WTC11 (cell line): ENCODE measurements at regions not wholly inside any gene's neighbourhood (a gene's known extent, or its start where the extent isn't known, plus 50 kb on each side); places are given as distances from the start of the nearest gene placed in this dataset.

Experiments used
- ELF4 ChIP-seq: sonication (generic); formaldehyde crosslinking; IDR thresholded peaks from 2 replicates; pipeline ENCODE4 v1.8.1; 2022; ENCODE audit warnings: low read depth, mild to moderate bottlenecking, moderate library complexity, missing genetic modification reagents
- NFYB ChIP-seq: sonication (generic); formaldehyde crosslinking; conservative IDR thresholded peaks from 2 replicates; pipeline ENCODE4 v1.8.0; 2022; ENCODE audit warnings: low read depth, missing genetic modification reagents
- SMAD4 ChIP-seq: sonication (generic); formaldehyde crosslinking; IDR thresholded peaks from 2 replicates; pipeline ENCODE4 v1.8.0; 2022; ENCODE audit warnings: mild to moderate bottlenecking, missing genetic modification reagents
- SP1 ChIP-seq: sonication (generic); formaldehyde crosslinking; conservative IDR thresholded peaks from 2 replicates; pipeline ENCODE4 v1.8.1; 2022; ENCODE audit warnings: missing genetic modification reagents
- TCF7 ChIP-seq: sonication (generic); formaldehyde crosslinking; IDR thresholded peaks from 2 replicates; pipeline ENCODE4 v1.8.0; 2022; ENCODE audit warnings: mild to moderate bottlenecking, low read depth, missing genetic modification reagents, moderate library complexity
- TF ChIP-seq, protein P1 (sequence below): fragments of 200-600 bp; IDR thresholded peaks from 2 replicates; pipeline ENCODE4 v1.8.0; 2022; ENCODE audit warnings: antibody characterized with exemption
- TF ChIP-seq, protein P2 (sequence below): sonication (generic); formaldehyde crosslinking; IDR thresholded peaks from 2 replicates; pipeline ENCODE4 v1.8.0; 2022; ENCODE audit warnings: mild to moderate bottlenecking, missing genetic modification reagents
- TF ChIP-seq, protein P3 (sequence below): sonication (generic); formaldehyde crosslinking; IDR thresholded peaks from 2 replicates; pipeline ENCODE4 v1.8.1; 2023; ENCODE audit warnings: mild to moderate bottlenecking, missing genetic modification reagents, moderate library complexity

DNA sequence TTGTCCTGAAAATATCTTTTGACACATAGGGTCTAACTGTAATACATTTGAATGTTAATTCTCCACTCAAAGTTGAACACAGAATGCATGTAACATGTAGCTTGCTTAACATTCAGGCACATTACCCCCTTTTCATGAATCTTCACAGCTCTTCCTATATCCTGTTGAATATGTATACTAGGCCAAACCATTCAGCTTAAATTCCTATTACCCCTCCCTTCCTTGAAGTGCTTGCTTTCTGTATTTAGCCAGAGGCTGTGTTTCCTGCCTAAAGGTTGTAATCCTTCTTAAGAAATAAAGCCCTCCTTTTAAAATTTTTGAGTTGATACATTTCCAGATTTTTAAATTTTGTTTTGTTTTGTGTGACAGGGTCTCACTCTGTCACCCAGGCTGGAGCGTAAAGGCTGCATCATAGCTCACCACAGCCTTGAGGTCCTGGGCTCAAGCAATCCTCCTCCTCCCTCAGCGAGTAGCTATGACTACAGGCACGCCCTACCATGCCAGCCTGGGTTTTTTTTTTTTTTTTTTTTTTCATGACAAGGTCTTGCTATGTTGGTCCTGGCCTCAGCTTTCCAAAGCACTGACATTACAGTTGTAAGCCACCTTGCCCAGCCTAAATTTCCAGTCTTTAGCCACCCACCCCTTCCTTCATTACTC lies 357.6 kb downstream of the DSC3 start:
- TF ChIP-seq TCF7 (CRISPR knock-in tag) (no peak), SP1 (CRISPR knock-in tag) (no peak), NFYB (CRISPR knock-in tag) (no peak), ELF4 (no peak), SMAD4 (CRISPR knock-in tag) (no peak)
- TF ChIP-seq, protein P1, sequence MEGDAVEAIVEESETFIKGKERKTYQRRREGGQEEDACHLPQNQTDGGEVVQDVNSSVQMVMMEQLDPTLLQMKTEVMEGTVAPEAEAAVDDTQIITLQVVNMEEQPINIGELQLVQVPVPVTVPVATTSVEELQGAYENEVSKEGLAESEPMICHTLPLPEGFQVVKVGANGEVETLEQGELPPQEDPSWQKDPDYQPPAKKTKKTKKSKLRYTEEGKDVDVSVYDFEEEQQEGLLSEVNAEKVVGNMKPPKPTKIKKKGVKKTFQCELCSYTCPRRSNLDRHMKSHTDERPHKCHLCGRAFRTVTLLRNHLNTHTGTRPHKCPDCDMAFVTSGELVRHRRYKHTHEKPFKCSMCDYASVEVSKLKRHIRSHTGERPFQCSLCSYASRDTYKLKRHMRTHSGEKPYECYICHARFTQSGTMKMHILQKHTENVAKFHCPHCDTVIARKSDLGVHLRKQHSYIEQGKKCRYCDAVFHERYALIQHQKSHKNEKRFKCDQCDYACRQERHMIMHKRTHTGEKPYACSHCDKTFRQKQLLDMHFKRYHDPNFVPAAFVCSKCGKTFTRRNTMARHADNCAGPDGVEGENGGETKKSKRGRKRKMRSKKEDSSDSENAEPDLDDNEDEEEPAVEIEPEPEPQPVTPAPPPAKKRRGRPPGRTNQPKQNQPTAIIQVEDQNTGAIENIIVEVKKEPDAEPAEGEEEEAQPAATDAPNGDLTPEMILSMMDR, result no peak
- TF ChIP-seq, protein P2, sequence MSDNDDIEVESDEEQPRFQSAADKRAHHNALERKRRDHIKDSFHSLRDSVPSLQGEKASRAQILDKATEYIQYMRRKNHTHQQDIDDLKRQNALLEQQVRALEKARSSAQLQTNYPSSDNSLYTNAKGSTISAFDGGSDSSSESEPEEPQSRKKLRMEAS (CRISPR knock-in tag), result no peak
- TF ChIP-seq, protein P3, sequence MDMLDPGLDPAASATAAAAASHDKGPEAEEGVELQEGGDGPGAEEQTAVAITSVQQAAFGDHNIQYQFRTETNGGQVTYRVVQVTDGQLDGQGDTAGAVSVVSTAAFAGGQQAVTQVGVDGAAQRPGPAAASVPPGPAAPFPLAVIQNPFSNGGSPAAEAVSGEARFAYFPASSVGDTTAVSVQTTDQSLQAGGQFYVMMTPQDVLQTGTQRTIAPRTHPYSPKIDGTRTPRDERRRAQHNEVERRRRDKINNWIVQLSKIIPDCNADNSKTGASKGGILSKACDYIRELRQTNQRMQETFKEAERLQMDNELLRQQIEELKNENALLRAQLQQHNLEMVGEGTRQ, result no peak
